ENCODE measurements at regions not wholly inside any gene's neighbourhood (a gene's known extent, or its start where the extent isn't known, plus 50 kb on each side); places are given as distances from the start of the nearest gene placed in this dataset.
A peak's percentile ranks its signal among the peaks of the same experiment; 100 is the strongest.

GRCh38 chr2:177315364-177315763 is 50.8 kb upstream of the NFE2L2 start:
- Histone ChIP-seq H2AK5ac (ENCODE audit: insufficient read length, low read length) (no peak overlapping the region), H3K27ac (ENCODE audit: insufficient read length, low read depth, low read length) (no peak overlapping the region)

More at GRCh38 chr2:177315364-177315763, 50.8 kb upstream of the NFE2L2 start:
- Histone ChIP-seq H3T11ph (ENCODE audit: low read length) (no peak overlapping the region), H3K18ac (ENCODE audit: insufficient read length, low read depth, low read length) (no peak overlapping the region), H3K4me1 (ENCODE audit: insufficient read depth, low read length) (no peaks in the 10 kb centered on the region; the same call in none of the 2 replicates), H4K20me1 (ENCODE audit: control insufficient read depth, insufficient read depth, insufficient read length) (no peaks in the 10 kb centered on the region), H3K4ac (ENCODE audit: low read depth, low read length) (no peak overlapping the region), H4K91ac (ENCODE audit: insufficient read length, low read depth, low read length) (no peak overlapping the region), H2BK12ac (ENCODE audit: insufficient read length, low read depth, low read length) (no peak overlapping the region), H3K56ac (ENCODE audit: insufficient read length, low read depth, low read length) (no peak overlapping the region), H2BK15ac (ENCODE audit: low read depth, low read length) (no peak overlapping the region), H3K9me3 (ENCODE audit: control insufficient read depth, low read depth, low read length) (no peaks in the 10 kb centered on the region), H3K14ac (ENCODE audit: insufficient read depth, low read length) (no peak overlapping the region), H3K9ac (ENCODE audit: extremely low read depth, insufficient read length, low read length) (no peak overlapping the region), H2BK20ac (ENCODE audit: low read depth, low read length, poor library complexity, severe bottlenecking) (no peak overlapping the region), H2BK120ac (ENCODE audit: low read depth, low read length, poor library complexity, severe bottlenecking) (no peak overlapping the region), H3K79me2 (ENCODE audit: insufficient read depth, low read length) (no peaks in the 10 kb centered on the region), H3K23ac (ENCODE audit: insufficient read length, low read depth, low read length) (no peak overlapping the region), H3K23me2 (ENCODE audit: insufficient read length, low read depth, low read length, poor library complexity, severe bottlenecking) (no peaks in the 10 kb centered on the region), H2BK5ac (ENCODE audit: insufficient read length, low read length) (no peak overlapping the region), H4K8ac (replicated peaks; ENCODE audit: insufficient read length, low read depth, low read length) (no peak overlapping the region), H3K79me1 (ENCODE audit: insufficient read depth, low read depth, low read length, poor library complexity, severe bottlenecking) (no peaks in the 10 kb centered on the region), H3K4me2 (ENCODE audit: insufficient read depth, insufficient read length, low read length) (no peak overlapping the region), H4K5ac (ENCODE audit: insufficient read length, low read depth, low read length) (no peak overlapping the region), H2AFZ (ENCODE audit: low read length) (no peak overlapping the region), H3K27me3 (ENCODE audit: insufficient read depth, low read length) (no peaks in the 10 kb centered on the region)
- Mint-ChIP-seq H3K27me3 (ENCODE audit: low read depth) (no peaks in the 10 kb centered on the region), H3K9me3 (no peaks in the 10 kb centered on the region), H3K36me3 (ENCODE audit: insufficient read depth in 1 of 3, low read depth in 3 of 3) (no peaks in the 10 kb centered on the region), H3K4me3 (no peak overlapping the region), H3K4me1 (peaks cover 28 to 32% of the 10 kb centered on the region in 2 experiments), H3K27ac (no peak overlapping the region; a peak in 1 of 7 replicates)
- no peak for TF ChIP-seq CTCF (conservative IDR thresholded peaks at IDR 0.05)
- WGBS (ENCODE audit: extremely low coverage, insufficient read length, low lambda C conversion rate): no CpG with 5 or more reads among the region's 3 CpGs
- peak; percentile 35 for DNase-seq

Measured in H9 (cell line).